IPS-18c (cell line): ENCODE measurements at regions not wholly inside any gene's neighbourhood (a gene's known extent, or its start where the extent isn't known, plus 50 kb on each side); places are given as distances from the start of the nearest gene placed in this dataset.

ENCODE experiments used
- H3K4me3 ChIP-seq: 2 replicates; pipeline ENCODE4 v1.7.0; 2013; ENCODE audit warnings: low read depth, mild to moderate bottlenecking, low read length, moderate library complexity; ENCODE audit not compliant: insufficient read depth
- H3K9me3 ChIP-seq: one replicate; pipeline ENCODE4 v1.6.1; 2013; ENCODE audit warnings: mild to moderate bottlenecking, low read length, moderate library complexity; ENCODE audit not compliant: control insufficient read depth, insufficient read depth

GRCh38 chr15:24733659-24734058 lies 58.1 kb downstream of the NPAP1 start:
- H3K4me3 ChIP-seq = no peak overlapping the region
- no peaks in the 10 kb centered on the region for H3K9me3 ChIP-seq

DNA sequence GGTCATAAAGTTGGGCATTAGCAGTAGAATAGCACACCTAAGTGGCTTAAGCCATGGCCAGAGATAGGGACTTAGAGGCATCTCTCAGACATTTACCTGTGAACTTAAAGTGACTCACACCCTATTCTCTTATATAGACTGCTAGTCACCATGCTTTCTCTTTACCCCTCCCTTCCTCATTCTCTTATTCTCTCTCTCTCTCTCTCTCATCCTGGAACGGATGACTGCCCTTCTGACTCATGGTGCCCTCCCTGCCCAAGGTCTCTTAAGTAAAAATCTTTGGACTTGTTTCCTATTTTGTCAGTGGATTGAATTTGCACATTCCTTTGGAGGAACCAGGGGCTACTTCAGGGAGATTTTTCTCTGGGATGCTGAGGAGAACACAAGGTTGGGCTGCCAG lies 58.8 kb downstream of the NPAP1 start:
- Histone ChIP-seq H3K9me3 (no peaks in the 10 kb centered on the region), H3K4me3 (no peak overlapping the region)

- Histone ChIP-seq H3K4me3 (no peak overlapping the region), H3K9me3 (no peaks in the 10 kb centered on the region)
Measured at GRCh38 chr15:24745290-24745689, 69.7 kb downstream of the NPAP1 start.

- H3K9me3 ChIP-seq = no peaks in the 10 kb centered on the region
- H3K4me3 ChIP-seq = no peak overlapping the region
Measured at GRCh38 chr15:24746094-24746493, 70.5 kb downstream of the NPAP1 start.

DNA sequence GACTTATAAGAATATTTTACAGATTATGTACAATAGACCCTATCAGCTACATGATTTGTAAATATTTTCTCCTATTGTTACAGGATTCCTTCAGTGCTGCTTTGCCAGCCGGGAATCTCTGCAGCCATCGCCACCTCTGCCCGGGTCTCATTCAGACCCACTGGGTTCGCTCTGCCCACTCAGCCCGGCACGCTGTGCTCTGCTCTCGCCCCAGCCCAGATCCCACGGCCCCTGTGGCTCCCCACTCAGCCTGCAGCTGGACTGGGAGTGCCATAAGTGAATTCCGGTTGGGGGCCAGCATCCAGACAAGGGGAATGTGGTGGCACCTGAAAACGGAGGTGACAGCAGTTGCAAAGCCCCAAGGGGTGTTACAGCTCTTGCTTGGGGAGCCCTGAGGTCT lies 71.8 kb downstream of the NPAP1 start:
- no peak overlapping the region for H3K4me3 ChIP-seq
- no peaks in the 10 kb centered on the region for H3K9me3 ChIP-seq

DNA sequence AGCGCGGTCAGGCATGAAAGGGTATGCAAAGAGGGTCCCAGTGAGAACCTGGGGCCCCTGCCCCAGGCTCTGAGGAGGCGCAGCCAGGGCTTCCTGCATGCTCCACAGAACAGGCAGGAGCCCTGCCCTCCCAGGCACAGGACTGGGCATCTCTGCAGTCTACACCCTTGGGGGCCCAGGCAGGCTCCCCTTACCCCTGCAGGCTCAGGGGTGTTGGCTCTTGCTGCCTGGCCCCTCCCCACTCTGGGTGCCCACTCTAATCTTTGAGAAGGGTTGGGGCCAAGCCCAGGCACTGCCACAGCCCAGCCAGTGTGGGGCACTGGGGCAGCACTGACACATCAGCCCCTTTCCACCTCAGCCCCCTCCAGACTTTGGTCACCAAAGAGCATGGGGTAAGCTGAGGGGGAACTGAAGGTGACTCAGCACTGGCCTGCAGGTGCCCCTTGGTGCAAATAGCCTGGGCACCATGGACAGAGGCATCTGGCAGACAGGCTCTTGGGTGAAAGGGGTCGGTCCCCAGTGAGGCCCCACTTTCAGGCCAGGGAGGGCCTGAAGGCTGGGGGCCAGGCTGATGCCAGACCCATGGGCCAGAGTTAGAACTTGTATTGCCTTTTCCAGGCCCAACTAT lies 73.4 kb downstream of the NPAP1 start:
- Histone ChIP-seq H3K4me3 (no peak overlapping the region), H3K9me3 (no peaks in the 10 kb centered on the region)

GRCh38 chr15:24752354-24752753 lies 76.8 kb downstream of the NPAP1 start:
- Histone ChIP-seq H3K9me3 (no peaks in the 10 kb centered on the region), H3K4me3 (no peak overlapping the region)

- Histone ChIP-seq H3K9me3 (no peaks in the 10 kb centered on the region), H3K4me3 (no peak overlapping the region)
Measured at GRCh38 chr15:24756101-24756500, 80.5 kb downstream of the NPAP1 start.

DNA sequence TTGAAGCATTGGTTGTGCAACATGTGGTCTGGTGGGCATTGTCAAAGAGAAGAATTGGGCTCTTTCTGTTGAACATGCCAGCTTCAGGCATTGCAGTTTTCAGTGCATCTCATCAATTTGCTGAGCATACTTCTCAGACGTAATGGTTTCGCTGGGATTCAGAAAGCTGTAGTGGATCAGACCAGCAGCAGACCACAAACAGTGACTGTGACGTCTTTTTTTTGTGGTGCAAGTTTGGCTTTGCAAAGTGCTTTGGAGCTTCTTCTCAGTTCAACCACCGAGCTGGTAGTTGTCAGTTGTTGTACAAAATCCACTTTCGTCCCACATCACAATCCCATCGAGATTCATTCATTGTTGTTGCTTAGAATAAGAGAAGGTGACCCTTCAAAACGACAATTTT lies 84.5 kb downstream of the NPAP1 start:
- H3K4me3 ChIP-seq = no peak overlapping the region
- H3K9me3 ChIP-seq = no peaks in the 10 kb centered on the region

DNA sequence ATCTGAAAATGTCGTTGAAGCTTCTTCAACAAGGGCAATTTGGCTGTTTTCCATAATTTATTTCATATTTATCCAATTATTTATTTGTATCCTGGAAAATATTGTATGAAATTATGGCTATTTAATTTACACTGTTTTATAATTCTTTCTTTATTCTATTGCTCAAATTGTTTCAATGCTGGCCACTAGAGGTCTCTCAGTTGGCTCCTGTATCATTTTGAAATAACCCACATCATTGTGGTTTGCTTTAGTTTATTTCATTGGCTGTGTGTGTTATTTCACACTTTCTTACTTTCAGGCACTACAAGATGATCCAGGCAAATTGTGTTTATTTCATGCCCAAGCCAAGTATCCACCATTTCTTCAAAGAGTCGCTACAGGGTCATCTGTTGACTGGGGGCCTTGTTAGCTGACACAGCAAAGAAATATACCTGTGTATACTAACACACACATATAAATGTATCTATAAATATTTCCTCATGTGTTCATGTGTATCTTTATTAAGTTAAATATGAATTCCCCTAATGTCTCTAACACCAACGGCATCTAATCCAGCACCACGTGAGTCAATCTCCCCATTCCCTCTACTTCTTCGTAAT lies 86.2 kb downstream of the NPAP1 start:
- H3K4me3 ChIP-seq = no peak overlapping the region
- no peaks in the 10 kb centered on the region for H3K9me3 ChIP-seq

- no peaks in the 10 kb centered on the region for H3K9me3 ChIP-seq
- H3K4me3 ChIP-seq = no peak overlapping the region
Measured at GRCh38 chr15:24763891-24764290, 88.3 kb downstream of the NPAP1 start.

DNA sequence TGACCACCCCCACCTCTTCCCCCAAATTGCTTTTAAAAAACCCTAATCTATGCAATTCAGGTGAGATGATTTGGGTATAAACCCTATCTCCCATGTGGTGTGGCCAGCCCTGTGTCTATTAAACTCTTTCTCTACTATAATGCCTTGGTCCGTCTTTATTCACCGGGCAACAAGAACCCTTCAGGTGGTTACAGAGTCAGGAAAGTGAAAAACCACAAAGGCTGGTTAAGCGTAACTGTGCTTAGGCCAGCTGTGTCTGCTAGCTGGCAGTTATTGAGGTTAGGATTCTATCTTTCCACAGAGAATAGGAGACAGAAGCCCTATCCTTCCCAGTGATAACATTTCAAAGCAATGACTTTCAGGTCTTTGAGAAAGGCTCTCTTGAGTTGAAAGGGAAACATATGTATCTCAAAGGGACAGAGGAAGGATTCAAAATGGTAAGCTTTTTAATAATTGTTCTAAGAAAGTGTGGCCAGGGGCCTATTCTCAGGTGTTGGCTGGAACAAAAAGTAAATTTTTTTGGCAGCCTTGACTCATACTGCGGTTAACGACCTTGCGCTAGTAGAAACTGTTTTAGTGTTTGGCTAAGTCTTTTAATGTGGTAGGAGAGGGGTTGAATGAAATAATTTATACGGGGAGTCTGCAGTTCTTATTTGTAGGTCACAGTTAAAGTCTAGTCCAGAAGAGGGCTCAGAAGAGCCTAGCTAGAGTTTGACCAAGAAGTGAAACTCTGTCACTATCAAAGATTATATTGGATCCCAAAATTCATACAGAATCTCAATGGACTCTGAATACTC lies 89.0 kb downstream of the NPAP1 start:
- Histone ChIP-seq H3K4me3 (no peak overlapping the region), H3K9me3 (no peaks in the 10 kb centered on the region)

GRCh38 chr15:24766511-24767133 lies 91.0 kb downstream of the NPAP1 start:
- no peaks in the 10 kb centered on the region for H3K9me3 ChIP-seq
- H3K4me3 ChIP-seq = no peak overlapping the region

DNA sequence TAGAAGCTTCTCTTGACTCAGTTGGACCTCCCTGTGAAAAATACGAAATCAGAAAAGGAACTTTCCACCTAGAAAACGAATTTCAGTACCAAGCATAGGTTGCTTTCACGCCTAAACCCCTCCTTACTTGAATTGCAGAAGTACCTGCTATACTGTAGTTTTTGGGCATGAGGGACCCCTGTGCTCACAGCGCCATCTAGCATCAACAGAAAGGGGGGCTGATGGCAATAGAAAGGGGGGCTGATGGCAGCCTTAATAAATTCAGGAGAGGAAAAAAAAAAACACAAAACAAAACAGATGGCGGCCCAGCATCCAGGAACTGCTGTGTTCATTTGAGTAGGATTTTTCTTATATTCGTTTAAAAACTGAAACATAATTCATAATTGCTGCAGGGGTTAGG lies 96.7 kb downstream of the NPAP1 start:
- Histone ChIP-seq H3K4me3 (peak overlapping the region; percentile 46), H3K9me3 (peaks cover 3% of the 10 kb centered on the region)

DNA sequence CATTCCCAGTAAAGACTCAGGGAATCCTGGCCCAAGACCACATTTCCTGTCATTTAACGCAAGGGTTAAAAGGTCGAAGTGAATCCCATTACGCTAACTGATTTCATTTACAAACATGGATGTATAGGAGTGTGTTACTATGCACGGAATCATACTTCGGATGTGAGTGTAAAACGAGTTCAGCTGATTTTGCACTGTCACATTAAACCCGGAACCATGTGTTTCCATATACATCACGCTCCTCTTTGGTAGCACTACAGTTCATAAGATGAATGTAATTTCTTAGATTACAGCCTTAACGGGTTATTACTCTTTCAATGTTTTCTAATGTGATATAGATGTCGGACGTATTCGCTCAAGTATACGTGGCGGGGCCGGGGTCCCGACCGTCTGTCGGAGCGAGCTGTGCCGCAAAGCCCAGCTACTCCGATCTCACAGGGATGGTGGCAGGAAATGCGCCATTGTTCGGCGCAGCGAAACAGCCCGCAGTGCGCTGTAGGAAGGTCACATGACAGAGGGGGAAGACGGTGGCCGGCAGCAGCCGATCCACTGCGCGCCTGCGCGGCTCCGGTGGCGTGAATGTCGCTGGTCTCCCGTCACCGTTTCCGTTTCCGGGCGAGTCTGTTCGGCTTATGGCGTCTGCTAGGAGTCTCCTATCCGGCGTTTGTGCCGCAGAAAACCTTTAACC lies 97.3 kb downstream of the NPAP1 start:
- Histone ChIP-seq H3K9me3 (peaks cover 3% of the 10 kb centered on the region), H3K4me3 (peak overlapping the region; percentile 46; the same call in 1 of the 2 replicates)

GRCh38 chr15:24777307-24777706 lies 101.7 kb downstream of the NPAP1 start:
- no peak overlapping the region for H3K4me3 ChIP-seq

GRCh38 chr15:24784506-24784905 lies 108.9 kb downstream of the NPAP1 start:
- Histone ChIP-seq H3K9me3 (peaks cover 2% of the 10 kb centered on the region), H3K4me3 (no peak overlapping the region)

More at GRCh38 chr15:24777307-24777706, 101.7 kb downstream of the NPAP1 start:
- peaks cover 5% of the 10 kb centered on the region for H3K9me3 ChIP-seq
